ENCODE measurements at regions not wholly inside any gene's neighbourhood (a gene's known extent, or its start where the extent isn't known, plus 50 kb on each side); places are given as distances from the start of the nearest gene placed in this dataset.

DNA sequence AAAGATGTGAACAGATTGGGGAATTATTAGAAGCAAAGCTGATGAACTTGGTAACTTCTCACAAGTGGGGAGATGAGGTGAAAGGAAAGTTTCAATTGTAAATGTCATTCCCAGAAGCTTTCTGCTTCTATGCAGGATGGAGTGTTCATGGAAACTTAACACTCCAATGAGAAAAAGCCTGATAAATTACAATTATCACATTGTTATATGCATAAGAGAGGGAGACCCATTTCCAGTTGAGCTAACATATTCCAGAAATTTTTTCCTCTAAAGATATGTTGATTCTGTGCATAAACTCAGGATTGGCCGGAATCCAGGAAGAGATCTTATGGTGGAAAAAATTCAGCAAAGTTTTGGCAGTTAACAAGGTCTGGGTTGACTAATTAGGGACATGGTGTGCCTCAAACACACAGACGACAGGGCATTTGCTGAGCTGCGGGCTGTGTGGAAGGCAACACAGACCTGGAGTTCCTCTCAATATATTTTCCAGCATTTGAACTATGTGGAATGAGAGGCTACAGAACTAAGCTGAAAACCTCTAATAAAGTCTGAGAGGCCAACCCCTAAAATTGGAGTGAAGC is 64.9 kb upstream of the FGF14 start:
- Histone ChIP-seq H3K27ac (no peak overlapping the region), H3K4me1 (no peaks in the 10 kb centered on the region), H3K4me3 (no peak overlapping the region), H3K27me3 (peaks cover 0 to 9% (median 0%) of the 10 kb centered on the region in 7 donors), H3K36me3 (no peaks in the 10 kb centered on the region), H3K9me3 (no peaks in the 10 kb centered on the region)
- 48 to 59% methylated on average over 3 of the region's 3 CpGs for WGBS, 2 donors
- DNase-seq, result no peak
- TF ChIP-seq, protein P1, sequence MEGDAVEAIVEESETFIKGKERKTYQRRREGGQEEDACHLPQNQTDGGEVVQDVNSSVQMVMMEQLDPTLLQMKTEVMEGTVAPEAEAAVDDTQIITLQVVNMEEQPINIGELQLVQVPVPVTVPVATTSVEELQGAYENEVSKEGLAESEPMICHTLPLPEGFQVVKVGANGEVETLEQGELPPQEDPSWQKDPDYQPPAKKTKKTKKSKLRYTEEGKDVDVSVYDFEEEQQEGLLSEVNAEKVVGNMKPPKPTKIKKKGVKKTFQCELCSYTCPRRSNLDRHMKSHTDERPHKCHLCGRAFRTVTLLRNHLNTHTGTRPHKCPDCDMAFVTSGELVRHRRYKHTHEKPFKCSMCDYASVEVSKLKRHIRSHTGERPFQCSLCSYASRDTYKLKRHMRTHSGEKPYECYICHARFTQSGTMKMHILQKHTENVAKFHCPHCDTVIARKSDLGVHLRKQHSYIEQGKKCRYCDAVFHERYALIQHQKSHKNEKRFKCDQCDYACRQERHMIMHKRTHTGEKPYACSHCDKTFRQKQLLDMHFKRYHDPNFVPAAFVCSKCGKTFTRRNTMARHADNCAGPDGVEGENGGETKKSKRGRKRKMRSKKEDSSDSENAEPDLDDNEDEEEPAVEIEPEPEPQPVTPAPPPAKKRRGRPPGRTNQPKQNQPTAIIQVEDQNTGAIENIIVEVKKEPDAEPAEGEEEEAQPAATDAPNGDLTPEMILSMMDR (IDR thresholded peaks at IDR 0.05), result no peak
- intact Hi-C loops (cut with DNase I), result loop anchor here in 1 of 10 donors (10.0 kb wide), 1 partner anchor 272 kb away; no protein-coding TSS in a partner anchor
- no peak for ATAC-seq

DNA sequence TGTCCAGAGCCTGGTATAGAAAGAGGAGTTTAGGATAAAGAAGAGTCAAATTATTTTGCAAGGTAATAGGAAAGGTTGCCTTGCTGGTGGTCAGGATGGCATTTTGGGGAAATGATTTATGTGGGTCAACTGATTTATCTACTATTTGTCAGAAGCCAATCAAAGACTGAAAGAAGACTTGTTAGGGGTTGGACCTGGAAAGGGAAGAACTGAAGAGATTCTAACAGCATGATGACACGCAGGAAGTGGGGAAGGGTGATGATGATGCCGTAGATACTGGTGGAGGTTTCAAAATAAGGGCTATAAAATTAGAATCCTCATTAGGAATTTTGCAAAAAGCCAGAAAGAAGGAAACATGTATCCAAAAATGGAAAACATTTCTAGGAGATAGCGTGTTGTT is 60.7 kb upstream of the FGF14 start:
- H3K36me3 ChIP-seq, result no peaks in the 10 kb centered on the region
- no peaks in the 10 kb centered on the region for H3K9me3 ChIP-seq
- TF ChIP-seq, protein P1 (IDR thresholded peaks at IDR 0.05), result no peak
- no peak overlapping the region for H3K27ac ChIP-seq
- no peaks in the 10 kb centered on the region for H3K4me1 ChIP-seq
- 70 to 75% methylated on average over 3 of the region's 3 CpGs for WGBS, 2 donors
- intact Hi-C loops (cut with DNase I), result loop anchor here in 1 of 10 donors (10.0 kb wide), 1 partner anchor 268 kb away; no protein-coding TSS in a partner anchor
- H3K4me3 ChIP-seq, result no peak overlapping the region
- DNase-seq, result no peak
- ATAC-seq, result no peak
- peaks cover 0 to 9% (median 0%) of the 10 kb centered on the region in 7 donors for H3K27me3 ChIP-seq

DNA sequence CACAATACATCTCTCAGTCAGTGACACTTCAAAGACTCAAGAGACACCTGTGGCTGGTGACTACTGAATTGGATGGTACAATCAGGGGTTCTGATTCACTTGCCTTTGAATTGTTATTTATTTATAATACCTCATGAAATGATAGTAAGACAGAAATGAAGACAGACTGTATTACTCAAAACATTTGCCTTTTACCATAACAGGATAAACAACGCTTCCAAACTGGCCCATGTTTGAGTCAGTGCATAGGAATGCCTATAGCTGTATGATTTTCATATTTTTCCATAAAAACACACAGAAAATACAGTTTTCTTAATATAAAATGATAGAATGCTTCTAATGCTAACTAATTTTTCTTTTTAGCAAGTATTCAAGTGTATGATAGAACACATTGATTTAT is 59.5 kb upstream of the FGF14 start:
- Histone ChIP-seq H3K36me3 (no peaks in the 10 kb centered on the region), H3K27ac (no peak overlapping the region), H3K9me3 (no peaks in the 10 kb centered on the region), H3K4me1 (no peaks in the 10 kb centered on the region), H3K4me3 (no peak overlapping the region), H3K27me3 (peaks cover 0 to 9% (median 0%) of the 10 kb centered on the region in 7 donors)
- intact Hi-C loops (cut with DNase I), result loop anchor here in 1 of 10 donors (10.0 kb wide), 1 partner anchor 267 kb away; no protein-coding TSS in a partner anchor
- ATAC-seq (no peak), DNase-seq (no peak)
- TF ChIP-seq, protein P1 (IDR thresholded peaks at IDR 0.05), result no peak
- 74 to 83% methylated on average over 1 of the region's 1 CpG for WGBS, 2 donors

DNA sequence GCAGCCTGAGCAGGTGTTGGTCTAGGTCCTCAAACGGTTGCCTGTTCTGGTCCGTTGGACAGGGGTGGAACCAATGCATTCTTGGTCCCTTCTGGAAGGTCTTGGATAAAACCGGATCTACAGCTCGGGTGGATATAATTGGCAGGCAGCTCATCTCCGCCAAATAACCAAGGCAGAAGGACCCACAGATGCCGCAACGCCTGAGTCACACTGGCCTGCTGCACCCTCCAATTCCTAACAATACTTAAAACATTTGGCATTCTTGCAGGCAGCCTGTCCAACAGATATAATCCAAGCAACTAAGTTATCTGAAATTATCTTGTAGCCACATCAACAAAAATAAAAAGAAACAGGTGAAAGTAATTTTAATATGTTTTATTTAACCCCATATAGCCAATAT is 59.0 kb upstream of the FGF14 start:
- peaks cover 0 to 9% (median 0%) of the 10 kb centered on the region in 7 donors for H3K27me3 ChIP-seq
- H3K9me3 ChIP-seq, result no peaks in the 10 kb centered on the region
- TF ChIP-seq, protein P1 (IDR thresholded peaks at IDR 0.05), result no peak
- DNase-seq (no peak), ATAC-seq (no peak)
- no peak overlapping the region for H3K27ac ChIP-seq
- no peak overlapping the region for H3K4me3 ChIP-seq
- H3K36me3 ChIP-seq, result no peaks in the 10 kb centered on the region
- 81 to 82% methylated on average over 7 of the region's 7 CpGs for WGBS, 2 donors
- no peaks in the 10 kb centered on the region for H3K4me1 ChIP-seq
- intact Hi-C loops (cut with DNase I), result loop anchor here in 1 of 10 donors (10.0 kb wide), 1 partner anchor 266 kb away; no protein-coding TSS in a partner anchor

Measured in heart right ventricle (tissue), 16 donors.